Coronary artery (tissue), 2 donors: ENCODE measurements at regions not wholly inside any gene's neighbourhood (a gene's known extent, or its start where the extent isn't known, plus 50 kb on each side); places are given as distances from the start of the nearest gene placed in this dataset.
A peak's percentile ranks its signal among the peaks of the same experiment; 100 is the strongest.

Source experiments
- DNase-seq: peaks from one replicate; pipeline ENCODE4 v3.0.0-alpha.2; 2017; ENCODE audit warnings: low spot score
- H3K27ac ChIP-seq, 2 donors: fragments of 200-600 bp; sonication (generic); one replicate each; pipeline ENCODE4 v1.5.1; 2016 to 2019
- H3K4me3 ChIP-seq: fragments of 200-600 bp; sonication (generic); 2 replicates; pipeline ENCODE4 v1.5.1; 2016; ENCODE audit warnings: mild to moderate bottlenecking, moderate library complexity
- CTCF ChIP-seq: fragments of 200-600 bp; sonication (generic); IDR thresholded peaks from one replicate; pipeline ENCODE4 v1.5.1; 2019; ENCODE audit warnings: antibody characterized with exemption

GRCh38 chr21:41616031-41616591 is 108.2 kb upstream of the TMPRSS2 start:
- peak; percentile 84 for DNase-seq
- no peak for TF ChIP-seq CTCF
- Histone ChIP-seq H3K4me3 (peak overlapping the region; percentile 15), H3K27ac (peak overlapping the region; percentile 96 to 98)

- no peak for TF ChIP-seq CTCF
- H3K27ac ChIP-seq, result peak overlapping the region; percentile 96 to 98
- no peak overlapping the region for H3K4me3 ChIP-seq
- DNase-seq, result no peak
These were observed 107.7 kb upstream of the TMPRSS2 start for GRCh38 chr21:41615613-41616012.

- no peak overlapping the region for H3K4me3 ChIP-seq
- H3K27ac ChIP-seq, result peak overlapping the region; percentile 96 to 98
- DNase-seq, result no peak
- no peak for TF ChIP-seq CTCF
These were observed 106.6 kb upstream of the TMPRSS2 start for GRCh38 chr21:41614511-41614910.

GRCh38 chr21:41613533-41613909 is 105.6 kb upstream of the TMPRSS2 start:
- TF ChIP-seq CTCF, result no peak
- peak overlapping the region; percentile 96 to 98 for H3K27ac ChIP-seq
- H3K4me3 ChIP-seq, result no peak overlapping the region
- no peak for DNase-seq

- peak; percentile 98 for DNase-seq
- peak; percentile 89 for TF ChIP-seq CTCF
- Histone ChIP-seq H3K4me3 (no peak overlapping the region), H3K27ac (peak overlapping the region; percentile 96 to 98)
These were observed 104.9 kb upstream of the TMPRSS2 start for GRCh38 chr21:41612674-41613532.

GRCh38 chr21:41611966-41612606 is 104.1 kb upstream of the TMPRSS2 start:
- no peak for TF ChIP-seq CTCF
- no peak overlapping the region for H3K4me3 ChIP-seq
- peak overlapping the region; percentile 96 to 98 for H3K27ac ChIP-seq
- DNase-seq, result no peak
